NB4 (cell line): ENCODE measurements at regions not wholly inside any gene's neighbourhood (a gene's known extent, or its start where the extent isn't known, plus 50 kb on each side); places are given as distances from the start of the nearest gene placed in this dataset.

Experiments used
- CTCF ChIP-seq: IDR thresholded peaks from one replicate; pipeline ENCODE4 v1.5.1; 2012; ENCODE audit warnings: low read depth, low read length
- POLR2A ChIP-seq: IDR thresholded peaks from 2 replicates; pipeline ENCODE4 v1.6.1; 2011; ENCODE audit warnings: mild to moderate bottlenecking; ENCODE audit not compliant: insufficient read length; ENCODE audit errors: extremely low read depth
- TF ChIP-seq, protein P1 (sequence below): IDR thresholded peaks from 2 replicates; pipeline ENCODE4 v1.6.1; 2011; ENCODE audit warnings: low read depth, low read length

GRCh38 chr5:52504584-52505240, 283.0 kb upstream of the ITGA1 start:
- no peak for TF ChIP-seq CTCF
- TF ChIP-seq, protein P1, sequence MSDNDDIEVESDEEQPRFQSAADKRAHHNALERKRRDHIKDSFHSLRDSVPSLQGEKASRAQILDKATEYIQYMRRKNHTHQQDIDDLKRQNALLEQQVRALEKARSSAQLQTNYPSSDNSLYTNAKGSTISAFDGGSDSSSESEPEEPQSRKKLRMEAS: no peak
- no peak for TF ChIP-seq POLR2A
